ENCODE measurements at regions not wholly inside any gene's neighbourhood (a gene's known extent, or its start where the extent isn't known, plus 50 kb on each side); places are given as distances from the start of the nearest gene placed in this dataset.

DNA sequence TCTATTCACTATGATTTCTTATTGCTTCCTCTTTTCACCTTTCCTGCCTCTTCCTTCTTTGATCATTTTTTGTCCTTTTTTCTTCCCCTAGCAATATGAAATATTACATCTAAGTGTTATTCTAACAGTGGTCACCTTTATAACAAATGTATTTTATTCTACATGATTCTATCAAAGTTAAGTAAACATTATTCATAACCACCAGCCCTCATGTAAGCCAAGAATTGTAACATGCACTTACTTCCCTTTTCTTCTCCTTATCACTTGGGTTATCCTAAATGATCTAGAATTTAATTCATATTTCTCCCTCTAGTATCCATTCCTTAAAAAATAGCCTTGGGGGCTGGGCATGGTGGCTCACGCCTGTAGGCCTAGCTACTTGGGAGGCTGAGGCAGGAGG lies 88.3 kb upstream of the SLC22A23 start:
- ATAC-seq (ENCODE audit: low FRiP score in 2 of 2): no peak
- DNase-seq: no peak
- Histone ChIP-seq H3K4me1 (no peaks in the 10 kb centered on the region), H3K36me3 (no peaks in the 10 kb centered on the region), H3K27ac (no peak overlapping the region), H3K9me3 (no peaks in the 10 kb centered on the region), H3K27me3 (no peaks in the 10 kb centered on the region), H3K4me3 (no peak overlapping the region)
- WGBS, 2 donors: 90 to 100% methylated on average over 1 of the region's 1 CpG
- TF ChIP-seq POLR2A (IDR thresholded peaks at IDR 0.05) (no peak), CTCF (IDR thresholded peaks at IDR 0.05) (no peak), EP300 (IDR thresholded peaks at IDR 0.05) (no peak), POLR2AphosphoS5 (IDR thresholded peaks at IDR 0.05) (no peak)

- no peak overlapping the region for H3K27ac ChIP-seq
- TF ChIP-seq POLR2A (IDR thresholded peaks at IDR 0.05) (no peak), EP300 (IDR thresholded peaks at IDR 0.05) (no peak), POLR2AphosphoS5 (IDR thresholded peaks at IDR 0.05) (no peak), CTCF (IDR thresholded peaks at IDR 0.05) (no peak)
- H3K4me1 ChIP-seq: no peaks in the 10 kb centered on the region
- H3K9me3 ChIP-seq: no peaks in the 10 kb centered on the region
- ATAC-seq (ENCODE audit: low FRiP score in 2 of 2) (no peak), DNase-seq (no peak)
- no peak overlapping the region for H3K4me3 ChIP-seq
- no peaks in the 10 kb centered on the region for H3K27me3 ChIP-seq
- no peaks in the 10 kb centered on the region for H3K36me3 ChIP-seq
- WGBS, 2 donors: 87 to 90% methylated on average over 2 to 6 of the region's 6 CpGs
Observed at GRCh38 chr6:3542032-3542640, 85.3 kb upstream of the SLC22A23 start.

- H3K4me1 ChIP-seq: no peaks in the 10 kb centered on the region
- whole genome bisulfite sequencing, 2 donors: 72 to 85% methylated on average over 9 of the region's 9 CpGs
- no peaks in the 10 kb centered on the region for H3K9me3 ChIP-seq
- no peaks in the 10 kb centered on the region for H3K27me3 ChIP-seq
- no peak for ATAC-seq (ENCODE audit: low FRiP score in 2 of 2)
- TF ChIP-seq POLR2A (IDR thresholded peaks at IDR 0.05): no peak
- no peak for TF ChIP-seq EP300 (IDR thresholded peaks at IDR 0.05)
- no peak for TF ChIP-seq CTCF (IDR thresholded peaks at IDR 0.05)
- no peak for TF ChIP-seq POLR2AphosphoS5 (IDR thresholded peaks at IDR 0.05)
- H3K36me3 ChIP-seq: no peaks in the 10 kb centered on the region
- H3K27ac ChIP-seq: no peak overlapping the region
- no peak for DNase-seq
- H3K4me3 ChIP-seq: no peak overlapping the region
Observed at GRCh38 chr6:3541006-3541585, 84.2 kb upstream of the SLC22A23 start.

DNA sequence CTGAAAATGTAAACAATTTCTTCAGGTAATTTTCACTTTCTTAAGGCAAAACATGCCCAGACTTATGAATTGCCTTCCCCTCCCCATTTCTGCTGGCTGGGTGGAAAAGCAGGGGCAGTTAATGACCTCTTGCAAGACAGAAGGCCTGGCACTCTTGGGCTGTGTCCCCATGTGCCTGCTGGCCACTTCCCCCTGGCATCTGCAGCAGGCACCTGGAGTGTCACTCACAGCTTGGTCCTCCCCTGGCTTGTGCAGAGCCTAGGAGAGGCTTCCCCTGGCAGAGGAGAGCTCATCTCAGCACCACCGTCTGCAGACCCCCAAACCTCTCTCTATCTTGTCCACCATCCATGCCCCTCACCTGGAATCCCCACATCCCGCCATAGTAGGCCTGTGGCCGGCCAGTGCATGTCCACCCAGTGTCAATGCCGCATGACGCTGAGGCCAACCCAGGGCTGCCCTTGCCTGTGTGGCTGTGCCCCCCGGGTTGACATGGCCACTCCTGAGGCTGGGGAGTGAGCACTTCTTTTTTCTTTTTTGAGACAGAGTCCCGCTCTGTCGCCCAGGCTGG lies 83.5 kb upstream of the SLC22A23 start:
- H3K27me3 ChIP-seq: no peaks in the 10 kb centered on the region
- no peak overlapping the region for H3K4me3 ChIP-seq
- no peaks in the 10 kb centered on the region for H3K4me1 ChIP-seq
- TF ChIP-seq POLR2A (IDR thresholded peaks at IDR 0.05) (no peak), CTCF (IDR thresholded peaks at IDR 0.05) (no peak), POLR2AphosphoS5 (IDR thresholded peaks at IDR 0.05) (no peak), EP300 (IDR thresholded peaks at IDR 0.05) (no peak)
- H3K9me3 ChIP-seq: no peaks in the 10 kb centered on the region
- H3K36me3 ChIP-seq: no peaks in the 10 kb centered on the region
- ATAC-seq (ENCODE audit: low FRiP score in 2 of 2) (no peak), DNase-seq (peak in 1 of 2 donors; percentile 41)
- no peak overlapping the region for H3K27ac ChIP-seq
- 93 to 94% methylated on average over 8 of the region's 8 CpGs for WGBS, 2 donors

DNA sequence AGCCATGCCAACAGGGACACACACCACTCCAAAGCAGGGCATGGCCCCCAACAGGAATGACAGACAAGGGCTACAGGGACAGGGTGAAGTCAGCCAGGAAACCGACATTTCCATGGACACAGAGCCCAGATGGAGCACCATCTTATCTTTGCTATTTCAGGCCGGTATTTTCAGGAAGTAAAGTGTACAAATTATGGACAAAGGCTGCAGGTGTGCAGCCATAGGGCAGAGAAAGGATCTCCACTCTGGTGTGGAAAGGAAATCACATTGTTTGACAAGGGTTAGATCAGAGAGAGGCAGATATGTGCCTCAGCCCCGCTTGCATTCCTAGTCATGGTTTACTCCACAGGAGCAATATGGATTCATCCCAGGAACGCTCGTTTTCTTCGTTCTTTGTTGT lies 81.7 kb upstream of the SLC22A23 start:
- no peak for ATAC-seq (ENCODE audit: low FRiP score in 2 of 2)
- 57 to 65% methylated on average over 6 of the region's 6 CpGs for WGBS, 2 donors
- no peaks in the 10 kb centered on the region for H3K4me1 ChIP-seq
- no peak overlapping the region for H3K27ac ChIP-seq
- no peaks in the 10 kb centered on the region for H3K9me3 ChIP-seq
- no peaks in the 10 kb centered on the region for H3K36me3 ChIP-seq
- H3K4me3 ChIP-seq: no peak overlapping the region
- TF ChIP-seq CTCF (IDR thresholded peaks at IDR 0.05): no peak
- no peak for TF ChIP-seq POLR2A (IDR thresholded peaks at IDR 0.05)
- no peaks in the 10 kb centered on the region for H3K27me3 ChIP-seq
- DNase-seq: no peak

Measured in upper lobe of left lung (tissue), 6 donors.